ENCODE measurements at regions not wholly inside any gene's neighbourhood (a gene's known extent, or its start where the extent isn't known, plus 50 kb on each side); places are given as distances from the start of the nearest gene placed in this dataset.

DNA sequence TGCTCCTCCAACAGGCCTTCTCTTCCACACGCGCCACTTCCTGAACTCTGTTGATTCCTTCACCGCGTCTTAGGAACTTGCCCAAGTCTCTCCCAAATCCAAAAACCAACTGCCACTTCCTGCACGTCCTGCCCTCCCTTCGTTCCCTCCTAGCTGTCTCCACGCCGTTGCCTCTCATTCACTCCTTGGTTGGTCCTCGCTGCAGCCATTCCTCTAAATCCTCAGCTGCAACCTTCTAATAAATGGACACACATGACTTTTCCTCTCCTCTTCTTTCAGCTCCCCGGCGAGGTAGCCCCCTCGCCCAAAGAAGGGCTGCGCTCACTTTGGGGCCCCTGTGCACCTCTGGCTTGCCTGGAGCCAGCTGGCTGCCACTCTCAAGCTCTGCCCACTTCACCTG, 110.2 kb downstream of the XRCC2 start:
- Histone ChIP-seq H3F3A (ENCODE audit: insufficient read depth, low read depth) (no peaks in the 10 kb centered on the region), H4K20me1 (ENCODE audit: insufficient read depth) (no peaks in the 10 kb centered on the region), H2AFZ (0 out of 2 replicates have a peak overlapping the region, but pooled peaks have one; percentile 45), H3K79me2 (ENCODE audit: low read depth) (no peaks in the 10 kb centered on the region), H3K27me3 (ENCODE audit: insufficient read depth, low read depth) (no peaks in the 10 kb centered on the region), H3K4me3 (no peak overlapping the region), H3K36me3 (ENCODE audit: low read depth) (no peaks in the 10 kb centered on the region), H3K4me1 (replicated peaks; ENCODE audit: insufficient read depth) (no peaks in the 10 kb centered on the region), H3K9me2 (ENCODE audit: insufficient read depth) (no peaks in the 10 kb centered on the region), H3K27ac (no peak overlapping the region), H3K9me3 (ENCODE audit: insufficient read depth, low read depth) (no peaks in the 10 kb centered on the region), H3K4me2 (no peak overlapping the region)
- no TSS peak for BruUV-seq (replicated peaks)
- TF ChIP-seq, protein P1, sequence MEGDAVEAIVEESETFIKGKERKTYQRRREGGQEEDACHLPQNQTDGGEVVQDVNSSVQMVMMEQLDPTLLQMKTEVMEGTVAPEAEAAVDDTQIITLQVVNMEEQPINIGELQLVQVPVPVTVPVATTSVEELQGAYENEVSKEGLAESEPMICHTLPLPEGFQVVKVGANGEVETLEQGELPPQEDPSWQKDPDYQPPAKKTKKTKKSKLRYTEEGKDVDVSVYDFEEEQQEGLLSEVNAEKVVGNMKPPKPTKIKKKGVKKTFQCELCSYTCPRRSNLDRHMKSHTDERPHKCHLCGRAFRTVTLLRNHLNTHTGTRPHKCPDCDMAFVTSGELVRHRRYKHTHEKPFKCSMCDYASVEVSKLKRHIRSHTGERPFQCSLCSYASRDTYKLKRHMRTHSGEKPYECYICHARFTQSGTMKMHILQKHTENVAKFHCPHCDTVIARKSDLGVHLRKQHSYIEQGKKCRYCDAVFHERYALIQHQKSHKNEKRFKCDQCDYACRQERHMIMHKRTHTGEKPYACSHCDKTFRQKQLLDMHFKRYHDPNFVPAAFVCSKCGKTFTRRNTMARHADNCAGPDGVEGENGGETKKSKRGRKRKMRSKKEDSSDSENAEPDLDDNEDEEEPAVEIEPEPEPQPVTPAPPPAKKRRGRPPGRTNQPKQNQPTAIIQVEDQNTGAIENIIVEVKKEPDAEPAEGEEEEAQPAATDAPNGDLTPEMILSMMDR (conservative IDR thresholded peaks at IDR 0.05) = no peak
- TF ChIP-seq EZH2 (IDR thresholded peaks at IDR 0.05; ENCODE audit: low read depth) = no peak
- ChIA-PET CTCF (no interaction called here), POLR2A (ENCODE audit: unreplicated experiment) (no interaction called here)
- intact Hi-C loops (cut with micrococcal nuclease; ENCODE audit: unreplicated experiment) = no loop called here
- DNase-seq = no peak

DNA sequence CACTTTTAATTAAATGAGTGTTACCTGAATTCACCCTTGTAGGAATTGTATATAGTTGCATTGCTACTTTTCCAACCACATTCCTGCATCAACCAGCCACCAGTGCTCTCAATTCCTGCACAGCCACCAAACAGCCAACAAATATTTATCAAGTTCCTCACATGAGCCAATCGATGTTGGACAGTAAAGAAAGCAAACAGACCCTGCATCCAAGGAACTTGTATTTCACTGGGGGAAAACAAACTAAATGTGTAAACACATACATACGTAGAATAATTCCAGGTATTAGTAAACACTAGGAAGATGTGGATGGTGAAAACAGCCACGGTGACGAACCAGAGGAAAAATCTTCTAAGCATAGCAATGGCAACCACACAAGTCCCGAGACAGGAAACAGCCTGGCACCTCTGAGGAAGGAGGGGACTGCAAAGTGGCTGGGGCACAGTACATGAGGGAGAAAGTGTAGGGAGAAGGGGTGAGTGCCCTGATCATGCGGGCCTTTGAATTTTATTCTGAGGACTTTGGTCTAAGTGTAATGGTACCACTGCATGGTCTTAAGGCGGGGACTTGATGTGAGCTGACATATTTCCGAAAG, 111.2 kb downstream of the XRCC2 start:
- no peak overlapping the region for H3K4me2 ChIP-seq
- no peaks in the 10 kb centered on the region for H4K20me1 ChIP-seq (ENCODE audit: insufficient read depth)
- POLR2A ChIA-PET (ENCODE audit: unreplicated experiment) = no interaction called here
- BruUV-seq (replicated peaks) = no TSS peak
- no peak for TF ChIP-seq EZH2 (IDR thresholded peaks at IDR 0.05; ENCODE audit: low read depth)
- TF ChIP-seq, protein P1 (conservative IDR thresholded peaks at IDR 0.05) = no peak
- intact Hi-C loops (cut with micrococcal nuclease; ENCODE audit: unreplicated experiment) = no loop called here
- H3K27me3 ChIP-seq (ENCODE audit: insufficient read depth, low read depth) = no peaks in the 10 kb centered on the region
- H3F3A ChIP-seq (ENCODE audit: insufficient read depth, low read depth) = no peaks in the 10 kb centered on the region
- H2AFZ ChIP-seq = no peak overlapping the region
- CTCF ChIA-PET = no interaction called here
- DNase-seq = no peak
- no peaks in the 10 kb centered on the region for H3K9me3 ChIP-seq (ENCODE audit: insufficient read depth, low read depth)
- no peaks in the 10 kb centered on the region for H3K9me2 ChIP-seq (ENCODE audit: insufficient read depth)
- H3K27ac ChIP-seq = no peak overlapping the region
- no peak overlapping the region for H3K4me3 ChIP-seq
- no peaks in the 10 kb centered on the region for H3K4me1 ChIP-seq (replicated peaks; ENCODE audit: insufficient read depth)
- H3K36me3 ChIP-seq (ENCODE audit: low read depth) = no peaks in the 10 kb centered on the region
- no peaks in the 10 kb centered on the region for H3K79me2 ChIP-seq (ENCODE audit: low read depth)

DNA sequence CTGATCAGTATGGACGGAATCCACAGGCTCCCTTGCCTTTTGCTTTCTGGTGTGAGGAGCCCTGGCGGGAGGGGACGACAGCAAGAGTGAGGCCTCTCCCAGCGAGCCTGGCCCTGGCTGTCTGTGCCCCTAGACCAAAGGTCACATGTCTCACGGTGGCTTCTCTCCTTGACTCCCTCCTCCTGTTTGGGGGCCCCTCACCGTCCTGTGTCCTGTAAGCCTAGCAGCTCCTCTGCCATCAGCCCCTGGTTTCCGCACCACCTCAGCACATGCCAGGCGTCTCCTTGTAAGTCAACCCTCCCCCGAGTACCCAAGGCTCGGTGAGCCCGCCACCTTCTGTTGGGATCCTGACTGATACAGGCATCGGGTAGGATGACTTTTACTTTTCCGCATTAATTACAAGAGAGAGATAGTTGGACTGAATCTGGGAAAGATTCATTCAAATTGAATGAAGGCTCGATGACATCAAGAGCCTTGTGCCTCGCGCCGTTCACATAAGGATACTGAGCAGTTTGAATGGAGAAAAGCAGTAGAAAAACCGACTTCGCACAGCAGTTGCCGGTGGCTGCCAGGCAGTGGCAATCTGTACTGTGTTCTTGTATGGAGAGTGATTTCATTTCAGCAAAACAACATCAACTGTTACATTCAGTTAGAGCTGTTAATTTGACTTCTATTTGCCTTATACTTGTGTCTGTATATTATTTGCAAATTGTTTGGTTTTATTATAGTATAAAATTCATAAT, 119.8 kb downstream of the XRCC2 start:
- H2AFZ ChIP-seq = no peak overlapping the region
- no peaks in the 10 kb centered on the region for H3K79me2 ChIP-seq (ENCODE audit: low read depth)
- POLR2A ChIA-PET (ENCODE audit: unreplicated experiment) = interaction anchor here (0.5 kb wide), 1 partner anchor 687 kb away, joined by 7 read pairs; no protein-coding TSS in a partner anchor
- no peak for DNase-seq
- CTCF ChIA-PET = no interaction called here
- no TSS peak for BruUV-seq (replicated peaks)
- H3K4me2 ChIP-seq = no peak overlapping the region
- H3K27me3 ChIP-seq (ENCODE audit: insufficient read depth, low read depth) = no peaks in the 10 kb centered on the region
- intact Hi-C loops (cut with micrococcal nuclease; ENCODE audit: unreplicated experiment) = no loop called here
- no peaks in the 10 kb centered on the region for H3F3A ChIP-seq (ENCODE audit: insufficient read depth, low read depth)
- no peaks in the 10 kb centered on the region for H3K9me2 ChIP-seq (ENCODE audit: insufficient read depth)
- TF ChIP-seq EZH2 (IDR thresholded peaks at IDR 0.05; ENCODE audit: low read depth) = no peak
- TF ChIP-seq, protein P1 (conservative IDR thresholded peaks at IDR 0.05) = no peak
- no peaks in the 10 kb centered on the region for H3K9me3 ChIP-seq (ENCODE audit: insufficient read depth, low read depth)
- no peaks in the 10 kb centered on the region for H3K4me1 ChIP-seq (replicated peaks; ENCODE audit: insufficient read depth)
- no peaks in the 10 kb centered on the region for H4K20me1 ChIP-seq (ENCODE audit: insufficient read depth)
- H3K27ac ChIP-seq = no peak overlapping the region
- H3K36me3 ChIP-seq (ENCODE audit: low read depth) = no peaks in the 10 kb centered on the region
- H3K4me3 ChIP-seq = no peak overlapping the region
